K562 (cell line): ENCODE measurements at regions not wholly inside any gene's neighbourhood (a gene's known extent, or its start where the extent isn't known, plus 50 kb on each side); places are given as distances from the start of the nearest gene placed in this dataset.

Source experiments
- ATF2 ChIP-seq: sonication (generic); formaldehyde crosslinking; IDR thresholded peaks from 2 replicates; pipeline ENCODE4 v1.8.1; 2022; ENCODE audit warnings: missing genetic modification reagents
- ELK1 ChIP-seq: sonication (generic); formaldehyde crosslinking; IDR thresholded peaks from 2 replicates; pipeline ENCODE4 v1.8.1; 2022; ENCODE audit warnings: missing genetic modification reagents
- EP300 ChIP-seq: IDR thresholded peaks from 2 replicates; pipeline ENCODE4 v1.6.1; 2012; ENCODE audit warnings: low read length, improper control_type of control experiment
- MYC ChIP-seq, 2 experiments: fragments of 250-450 bp in 1 of 2; sonication (Bioruptor Pico) in 1 of 2; IDR thresholded peaks; 2 replicates each; pipeline versions ENCODE4 v1.5.1 to v1.6.1; 2012 to 2021; ENCODE audit warnings: low read depth in 2 of 2, borderline replicate concordance in 1 of 2, improper control_type of control experiment in 1 of 2, low read length in 1 of 2, mild to moderate bottlenecking in 1 of 2, moderate library complexity in 1 of 2
- NFE2L1 ChIP-seq: fragments of 450-650 bp; IDR thresholded peaks from 2 replicates; pipeline ENCODE4 v1.6.1; 2016; ENCODE audit warnings: missing genetic modification characterization, low read depth, mild to moderate bottlenecking, missing compliant biosample characterization, moderate library complexity, borderline replicate concordance
- SRSF9 ChIP-seq: fragments of 200-400 bp; formaldehyde crosslinking; IDR thresholded peaks from 2 replicates; pipeline ENCODE4 v1.6.1; 2017; ENCODE audit warnings: low read depth, low read length, borderline replicate concordance
- U2AF2 ChIP-seq: fragments of 200-400 bp; formaldehyde crosslinking; optimal IDR thresholded peaks from 2 replicates; pipeline ENCODE3; 2017; ENCODE audit warnings: low read depth, mild to moderate bottlenecking, low read length
- ZBTB1 ChIP-seq: sonication (generic); formaldehyde crosslinking; IDR thresholded peaks from 2 replicates; pipeline ENCODE4 v1.8.1; 2023; ENCODE audit warnings: missing genetic modification reagents, low read depth, mild to moderate bottlenecking, borderline replicate concordance
- ZNF24 ChIP-seq: fragments of 450-650 bp; IDR thresholded peaks from 2 replicates; pipeline ENCODE4 v1.6.1; 2016
- ZNF263 ChIP-seq: sonication (generic); formaldehyde crosslinking; IDR thresholded peaks from 2 replicates; pipeline ENCODE4 v1.8.0; 2022; ENCODE audit warnings: mild to moderate bottlenecking, missing genetic modification reagents, borderline replicate concordance

- TF ChIP-seq SRSF9 (no peak), ATF2 (CRISPR knock-in tag) (no peak), ELK1 (CRISPR knock-in tag) (no peak), NFE2L1 (tag) (no peak), U2AF2 (no peak), MYC (IDR thresholded peaks at IDR 0.05; ENCODE audit: low read depth, low read length) (no peak), MYC (CRISPR knock-in tag; IDR thresholded peaks at IDR 0.05; ENCODE audit: borderline replicate concordance, low read depth) (no peak), ZBTB1 (no peak), ZNF263 (CRISPR knock-in tag) (no peak), EP300 (no peak), ZNF24 (no peak)
Observed at GRCh38 chr1:222223010-222223409, 324.9 kb downstream of the HHIPL2 start.
